ENCODE measurements at regions not wholly inside any gene's neighbourhood (a gene's known extent, or its start where the extent isn't known, plus 50 kb on each side); places are given as distances from the start of the nearest gene placed in this dataset.

DNA sequence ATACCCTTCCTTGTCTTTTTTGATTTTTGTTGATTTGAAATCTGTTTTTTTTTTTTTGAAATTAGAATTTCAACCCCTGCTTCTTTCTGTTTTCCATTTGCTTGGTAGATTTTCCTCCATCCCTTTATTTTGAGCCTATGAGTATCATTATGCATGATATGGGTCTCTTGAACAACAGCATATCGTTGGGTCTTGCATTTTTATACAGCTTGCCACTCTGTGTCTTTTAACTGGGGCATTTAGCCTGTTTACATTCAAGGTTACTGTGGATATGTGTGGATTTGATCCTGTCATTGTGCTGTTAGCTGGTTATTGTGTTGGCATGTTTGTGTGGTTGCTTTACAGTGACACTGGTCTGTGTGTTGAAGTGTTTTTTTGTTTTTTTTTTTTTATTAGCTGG lies 99.7 kb upstream of the P3H2 start:
- TF ChIP-seq, protein P1, sequence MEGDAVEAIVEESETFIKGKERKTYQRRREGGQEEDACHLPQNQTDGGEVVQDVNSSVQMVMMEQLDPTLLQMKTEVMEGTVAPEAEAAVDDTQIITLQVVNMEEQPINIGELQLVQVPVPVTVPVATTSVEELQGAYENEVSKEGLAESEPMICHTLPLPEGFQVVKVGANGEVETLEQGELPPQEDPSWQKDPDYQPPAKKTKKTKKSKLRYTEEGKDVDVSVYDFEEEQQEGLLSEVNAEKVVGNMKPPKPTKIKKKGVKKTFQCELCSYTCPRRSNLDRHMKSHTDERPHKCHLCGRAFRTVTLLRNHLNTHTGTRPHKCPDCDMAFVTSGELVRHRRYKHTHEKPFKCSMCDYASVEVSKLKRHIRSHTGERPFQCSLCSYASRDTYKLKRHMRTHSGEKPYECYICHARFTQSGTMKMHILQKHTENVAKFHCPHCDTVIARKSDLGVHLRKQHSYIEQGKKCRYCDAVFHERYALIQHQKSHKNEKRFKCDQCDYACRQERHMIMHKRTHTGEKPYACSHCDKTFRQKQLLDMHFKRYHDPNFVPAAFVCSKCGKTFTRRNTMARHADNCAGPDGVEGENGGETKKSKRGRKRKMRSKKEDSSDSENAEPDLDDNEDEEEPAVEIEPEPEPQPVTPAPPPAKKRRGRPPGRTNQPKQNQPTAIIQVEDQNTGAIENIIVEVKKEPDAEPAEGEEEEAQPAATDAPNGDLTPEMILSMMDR (IDR thresholded peaks at IDR 0.05; ENCODE audit: extremely low read depth, low read depth, low read length) = no peak
- no peaks in the 10 kb centered on the region for H3K36me3 ChIP-seq (ENCODE audit: insufficient read depth, low read length)
- no peaks in the 10 kb centered on the region for H3K79me2 ChIP-seq (ENCODE audit: insufficient read depth, low read length)
- DNase-seq (ENCODE audit: insufficient read length, low spot score, missing footprints) = no peak
- peaks cover 4% of the 10 kb centered on the region for H3K4me1 ChIP-seq (ENCODE audit: insufficient read depth, low read length)
- no peak overlapping the region for H3K4me3 ChIP-seq (ENCODE audit: insufficient read depth, low read length)
- H3K27me3 ChIP-seq (ENCODE audit: insufficient read depth, low read length) = no peaks in the 10 kb centered on the region
- H3K4me2 ChIP-seq (ENCODE audit: insufficient read depth, low read length) = no peak overlapping the region
- no peak overlapping the region for H3K27ac ChIP-seq (ENCODE audit: low read depth, low read length)
- no peaks in the 10 kb centered on the region for H4K20me1 ChIP-seq (ENCODE audit: insufficient read depth, low read length)
- H3K9me3 ChIP-seq (ENCODE audit: low read depth, low read length) = no peaks in the 10 kb centered on the region
- no peak overlapping the region for H2AFZ ChIP-seq (ENCODE audit: low read length)

DNA sequence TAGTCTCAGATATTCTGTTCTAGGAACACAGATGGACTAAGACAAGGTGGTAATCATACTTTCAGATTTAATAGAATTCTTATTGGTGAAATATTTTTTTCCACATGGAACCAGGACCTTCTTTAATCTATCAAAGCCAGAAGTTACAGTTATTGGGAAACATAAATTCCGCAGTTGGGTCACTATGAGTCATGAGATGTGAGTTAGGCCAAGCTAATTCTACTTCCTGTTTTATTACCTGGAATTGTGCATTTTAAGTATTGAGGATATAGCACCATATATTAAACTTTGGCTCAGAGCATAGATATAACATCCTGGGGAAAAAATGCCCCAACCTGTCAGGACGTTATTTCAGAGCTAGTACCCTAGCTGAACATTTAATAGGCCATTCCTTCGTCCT lies 96.4 kb upstream of the P3H2 start:
- H2AFZ ChIP-seq (ENCODE audit: low read length) = no peak overlapping the region
- no peaks in the 10 kb centered on the region for H3K4me1 ChIP-seq (ENCODE audit: insufficient read depth, low read length)
- H3K4me2 ChIP-seq (ENCODE audit: insufficient read depth, low read length) = no peak overlapping the region
- no peaks in the 10 kb centered on the region for H3K27me3 ChIP-seq (ENCODE audit: insufficient read depth, low read length)
- H3K9me3 ChIP-seq (ENCODE audit: low read depth, low read length) = no peaks in the 10 kb centered on the region
- H3K4me3 ChIP-seq (ENCODE audit: insufficient read depth, low read length) = no peak overlapping the region
- H4K20me1 ChIP-seq (ENCODE audit: insufficient read depth, low read length) = no peaks in the 10 kb centered on the region
- no peaks in the 10 kb centered on the region for H3K79me2 ChIP-seq (ENCODE audit: insufficient read depth, low read length)
- no peak for DNase-seq (ENCODE audit: insufficient read length, low spot score, missing footprints)
- no peaks in the 10 kb centered on the region for H3K36me3 ChIP-seq (ENCODE audit: insufficient read depth, low read length)
- TF ChIP-seq, protein P1 (IDR thresholded peaks at IDR 0.05; ENCODE audit: extremely low read depth, low read depth, low read length) = no peak
- H3K27ac ChIP-seq (ENCODE audit: low read depth, low read length) = no peak overlapping the region

DNA sequence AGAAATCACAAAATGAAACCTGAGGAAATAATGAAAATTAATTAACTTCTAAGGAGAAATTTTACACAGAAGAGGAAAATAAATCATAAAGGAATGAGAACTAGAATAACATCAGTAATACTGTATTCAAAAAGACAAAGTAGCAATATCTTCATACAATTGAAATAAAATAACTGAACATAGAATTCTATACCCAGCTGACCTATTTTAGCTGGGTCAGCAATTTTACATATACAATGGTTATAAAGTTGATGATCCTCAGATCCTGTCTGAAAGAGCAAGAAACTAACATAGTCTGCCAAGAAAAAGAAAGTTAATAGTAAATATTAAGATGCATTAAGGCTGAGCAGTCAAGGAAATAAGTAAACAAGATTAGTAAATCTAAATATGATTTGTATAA lies 93.0 kb upstream of the P3H2 start:
- H3K4me2 ChIP-seq (ENCODE audit: insufficient read depth, low read length) = no peak overlapping the region
- no peaks in the 10 kb centered on the region for H4K20me1 ChIP-seq (ENCODE audit: insufficient read depth, low read length)
- no peaks in the 10 kb centered on the region for H3K36me3 ChIP-seq (ENCODE audit: insufficient read depth, low read length)
- TF ChIP-seq, protein P1 (IDR thresholded peaks at IDR 0.05; ENCODE audit: extremely low read depth, low read depth, low read length) = no peak
- no peaks in the 10 kb centered on the region for H3K27me3 ChIP-seq (ENCODE audit: insufficient read depth, low read length)
- no peak overlapping the region for H2AFZ ChIP-seq (ENCODE audit: low read length)
- DNase-seq (ENCODE audit: insufficient read length, low spot score, missing footprints) = no peak
- H3K79me2 ChIP-seq (ENCODE audit: insufficient read depth, low read length) = no peaks in the 10 kb centered on the region
- no peaks in the 10 kb centered on the region for H3K9me3 ChIP-seq (ENCODE audit: low read depth, low read length)
- no peak overlapping the region for H3K4me3 ChIP-seq (ENCODE audit: insufficient read depth, low read length)
- H3K4me1 ChIP-seq (ENCODE audit: insufficient read depth, low read length) = no peaks in the 10 kb centered on the region
- no peak overlapping the region for H3K27ac ChIP-seq (ENCODE audit: low read depth, low read length)

DNA sequence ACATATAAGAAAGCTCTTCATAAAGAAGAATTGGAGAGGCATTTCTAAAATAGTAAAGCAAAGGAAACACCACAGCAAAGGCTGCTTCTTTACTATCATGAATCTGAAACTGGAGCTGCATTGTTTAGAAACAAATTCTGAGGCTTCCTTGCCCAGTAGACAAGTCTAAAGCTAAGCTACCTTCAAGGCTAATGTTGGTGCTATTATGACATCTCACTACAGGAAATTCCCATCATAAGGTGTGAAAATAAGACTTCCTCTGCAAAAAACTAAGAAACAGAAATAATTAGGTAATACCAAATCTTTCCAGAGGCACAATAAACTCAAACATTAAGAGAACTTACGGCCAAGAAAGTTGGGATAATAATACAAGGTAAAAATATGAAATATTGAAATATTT lies 89.9 kb upstream of the P3H2 start:
- H4K20me1 ChIP-seq (ENCODE audit: insufficient read depth, low read length) = no peaks in the 10 kb centered on the region
- no peaks in the 10 kb centered on the region for H3K9me3 ChIP-seq (ENCODE audit: low read depth, low read length)
- no peaks in the 10 kb centered on the region for H3K79me2 ChIP-seq (ENCODE audit: insufficient read depth, low read length)
- no peak for DNase-seq (ENCODE audit: insufficient read length, low spot score, missing footprints)
- TF ChIP-seq, protein P1 (IDR thresholded peaks at IDR 0.05; ENCODE audit: extremely low read depth, low read depth, low read length) = no peak
- H3K36me3 ChIP-seq (ENCODE audit: insufficient read depth, low read length) = no peaks in the 10 kb centered on the region
- no peaks in the 10 kb centered on the region for H3K27me3 ChIP-seq (ENCODE audit: insufficient read depth, low read length)
- peak overlapping the region; percentile 19 for H2AFZ ChIP-seq (ENCODE audit: low read length)
- H3K27ac ChIP-seq (ENCODE audit: low read depth, low read length) = no peak overlapping the region
- H3K4me3 ChIP-seq (ENCODE audit: insufficient read depth, low read length) = no peak overlapping the region
- no peak overlapping the region for H3K4me2 ChIP-seq (ENCODE audit: insufficient read depth, low read length)
- H3K4me1 ChIP-seq (ENCODE audit: insufficient read depth, low read length) = peaks cover 4% of the 10 kb centered on the region

Measured in osteoblast (primary cell).